Glutamatergic neuron (in vitro differentiated cells): ENCODE measurements at regions not wholly inside any gene's neighbourhood (a gene's known extent, or its start where the extent isn't known, plus 50 kb on each side); places are given as distances from the start of the nearest gene placed in this dataset.

Source experiments
- DNase-seq: peaks from one replicate; pipeline ENCODE4 v3.0.0; 2022
- H3K27ac Mint-ChIP-seq: one replicate; pipeline ENCODE4 v1.8.0; 2020; ENCODE audit warnings: mild to moderate bottlenecking, mixed read lengths, inconsistent platforms; ENCODE audit not compliant: unreplicated experiment
- H3K27me3 Mint-ChIP-seq: one replicate; pipeline ENCODE4 v1.8.0; 2020; ENCODE audit warnings: mild to moderate bottlenecking, moderate library complexity, mixed read lengths, inconsistent platforms; ENCODE audit not compliant: unreplicated experiment
- H3K36me3 Mint-ChIP-seq: one replicate; pipeline ENCODE4 v1.8.0; 2020; ENCODE audit warnings: mild to moderate bottlenecking, mixed read lengths, inconsistent platforms; ENCODE audit not compliant: unreplicated experiment
- H3K4me1 Mint-ChIP-seq: one replicate; pipeline ENCODE4 v1.8.0; 2020; ENCODE audit warnings: mild to moderate bottlenecking, low read depth, mixed read lengths, inconsistent platforms; ENCODE audit not compliant: unreplicated experiment
- H3K4me3 Mint-ChIP-seq: one replicate; pipeline ENCODE4 v1.8.0; 2020; ENCODE audit warnings: mild to moderate bottlenecking, mixed read lengths, inconsistent platforms; ENCODE audit not compliant: unreplicated experiment
- H3K9me3 Mint-ChIP-seq: one replicate; pipeline ENCODE4 v1.8.0; 2020; ENCODE audit warnings: mild to moderate bottlenecking, moderate library complexity, mixed read lengths, inconsistent platforms; ENCODE audit not compliant: unreplicated experiment
- TF ChIP-seq, protein P1 (sequence below): fragments of 200-600 bp; sonication (generic); IDR thresholded peaks from one replicate; pipeline ENCODE4 v1.5.0; 2021; ENCODE audit not compliant: partially characterized antibody, unreplicated experiment

DNA sequence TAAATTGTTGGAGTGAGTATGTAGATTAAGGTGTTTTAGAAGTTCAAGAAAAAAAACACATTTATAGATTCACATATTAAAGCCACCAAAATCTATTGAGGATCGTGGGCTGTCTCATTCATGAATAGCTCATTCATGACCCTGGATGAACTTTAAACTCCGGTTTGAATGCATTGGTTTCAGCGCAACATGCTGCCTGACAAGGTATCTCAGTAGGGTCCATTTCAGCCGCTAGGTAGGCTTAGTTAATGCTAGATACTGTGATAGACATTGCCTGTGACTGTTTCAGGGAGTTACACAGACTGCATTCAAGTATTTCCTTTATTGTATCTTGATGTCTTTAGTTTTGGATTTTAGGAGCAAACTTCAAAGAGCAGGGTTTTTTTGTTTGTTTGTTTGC, 140.5 kb upstream of the POGK start:
- Mint-ChIP-seq H3K4me1 (no peaks in the 10 kb centered on the region), H3K27me3 (no peaks in the 10 kb centered on the region)
- TF ChIP-seq, protein P1, sequence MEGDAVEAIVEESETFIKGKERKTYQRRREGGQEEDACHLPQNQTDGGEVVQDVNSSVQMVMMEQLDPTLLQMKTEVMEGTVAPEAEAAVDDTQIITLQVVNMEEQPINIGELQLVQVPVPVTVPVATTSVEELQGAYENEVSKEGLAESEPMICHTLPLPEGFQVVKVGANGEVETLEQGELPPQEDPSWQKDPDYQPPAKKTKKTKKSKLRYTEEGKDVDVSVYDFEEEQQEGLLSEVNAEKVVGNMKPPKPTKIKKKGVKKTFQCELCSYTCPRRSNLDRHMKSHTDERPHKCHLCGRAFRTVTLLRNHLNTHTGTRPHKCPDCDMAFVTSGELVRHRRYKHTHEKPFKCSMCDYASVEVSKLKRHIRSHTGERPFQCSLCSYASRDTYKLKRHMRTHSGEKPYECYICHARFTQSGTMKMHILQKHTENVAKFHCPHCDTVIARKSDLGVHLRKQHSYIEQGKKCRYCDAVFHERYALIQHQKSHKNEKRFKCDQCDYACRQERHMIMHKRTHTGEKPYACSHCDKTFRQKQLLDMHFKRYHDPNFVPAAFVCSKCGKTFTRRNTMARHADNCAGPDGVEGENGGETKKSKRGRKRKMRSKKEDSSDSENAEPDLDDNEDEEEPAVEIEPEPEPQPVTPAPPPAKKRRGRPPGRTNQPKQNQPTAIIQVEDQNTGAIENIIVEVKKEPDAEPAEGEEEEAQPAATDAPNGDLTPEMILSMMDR = no peak

DNA sequence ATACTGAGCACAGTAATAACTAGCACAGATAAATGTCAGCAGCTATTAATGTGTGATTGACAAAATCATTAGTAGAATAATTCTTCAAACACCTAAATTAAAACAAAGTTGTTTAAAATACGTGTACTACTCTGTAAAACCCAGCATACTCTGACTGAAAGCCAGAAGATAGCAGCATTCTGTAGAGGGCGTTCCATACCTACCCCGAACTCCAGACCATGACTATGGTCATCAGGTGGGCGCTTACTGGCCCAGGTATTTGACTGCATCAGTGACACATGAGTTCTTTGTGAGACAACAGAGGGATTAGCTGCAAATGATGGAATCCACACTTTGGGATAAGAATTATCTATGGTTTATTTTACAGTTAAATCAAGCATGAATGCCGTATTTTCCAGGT, 139.7 kb upstream of the POGK start:
- Mint-ChIP-seq H3K27ac (no peak overlapping the region), H3K4me1 (no peaks in the 10 kb centered on the region), H3K27me3 (no peaks in the 10 kb centered on the region), H3K9me3 (no peaks in the 10 kb centered on the region), H3K4me3 (no peak overlapping the region), H3K36me3 (no peaks in the 10 kb centered on the region)
- TF ChIP-seq, protein P1 = no peak
- DNase-seq = no peak

More for the DNA sequence above, 140.5 kb upstream of the POGK start:
- Mint-ChIP-seq H3K4me3 (no peak overlapping the region), H3K9me3 (no peaks in the 10 kb centered on the region), H3K36me3 (no peaks in the 10 kb centered on the region), H3K27ac (no peak overlapping the region)
- no peak for DNase-seq

DNA sequence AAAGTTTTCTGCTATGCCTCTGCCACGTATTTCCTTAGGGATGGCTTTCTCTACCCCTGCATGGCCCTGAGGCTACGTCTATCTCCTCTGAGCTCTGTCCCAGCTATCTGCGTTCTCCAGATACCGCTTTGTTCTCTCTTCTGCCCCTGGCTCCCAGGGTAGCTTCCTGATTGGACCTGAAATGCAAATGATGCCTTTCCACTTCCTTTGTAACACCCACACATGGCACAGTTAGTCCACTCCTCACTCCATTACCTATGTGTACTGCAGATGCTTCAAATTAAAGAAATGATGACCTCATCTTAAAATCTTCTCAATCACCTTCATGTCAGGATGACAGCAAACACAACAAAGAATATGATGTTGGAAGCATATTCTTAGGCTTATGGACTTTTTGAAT, 138.6 kb upstream of the POGK start:
- Mint-ChIP-seq H3K27me3 (peaks cover 2% of the 10 kb centered on the region), H3K36me3 (no peaks in the 10 kb centered on the region), H3K4me1 (no peaks in the 10 kb centered on the region), H3K27ac (no peak overlapping the region), H3K9me3 (no peaks in the 10 kb centered on the region), H3K4me3 (no peak overlapping the region)
- no peak for DNase-seq
- TF ChIP-seq, protein P1 = no peak

GRCh38 chr1:166701603-166702100, 137.6 kb upstream of the POGK start:
- TF ChIP-seq, protein P1 = no peak
- Mint-ChIP-seq H3K27ac (no peak overlapping the region), H3K4me1 (no peaks in the 10 kb centered on the region), H3K9me3 (no peaks in the 10 kb centered on the region), H3K36me3 (no peaks in the 10 kb centered on the region), H3K27me3 (peaks cover 2% of the 10 kb centered on the region), H3K4me3 (no peak overlapping the region)
- DNase-seq = no peak

GRCh38 chr1:166703141-166703540, 136.1 kb upstream of the POGK start:
- no peaks in the 10 kb centered on the region for H3K9me3 Mint-ChIP-seq
- H3K36me3 Mint-ChIP-seq = no peaks in the 10 kb centered on the region
- TF ChIP-seq, protein P1 = no peak
- no peaks in the 10 kb centered on the region for H3K4me1 Mint-ChIP-seq
- DNase-seq = no peak
- H3K27ac Mint-ChIP-seq = no peak overlapping the region
- H3K27me3 Mint-ChIP-seq = peaks cover 2% of the 10 kb centered on the region
- H3K4me3 Mint-ChIP-seq = no peak overlapping the region
